ENCODE measurements at regions not wholly inside any gene's neighbourhood (a gene's known extent, or its start where the extent isn't known, plus 50 kb on each side); places are given as distances from the start of the nearest gene placed in this dataset.

- H3K4me1 ChIP-seq (ENCODE audit: control insufficient read depth in 2 of 2, insufficient read depth in 2 of 2, low read length in 2 of 2), result no peaks in the 10 kb centered on the region
- ChIA-PET CTCF (no interaction called here), POLR2A (no interaction called here)
- TF ChIP-seq EZH2 (IDR thresholded peaks at IDR 0.05; ENCODE audit: borderline replicate concordance, insufficient read depth, low read depth, low read length, poor library complexity, severe bottlenecking) (no peak), CTCF (IDR thresholded peaks at IDR 0.05) (no peak)
- no peaks in the 10 kb centered on the region for H3K4me1 Mint-ChIP-seq
- H3K4me3 Mint-ChIP-seq, result no peak overlapping the region
- peaks cover 2% of the 10 kb centered on the region for H3K9me3 Mint-ChIP-seq (ENCODE audit: insufficient read depth)
- H3K27ac ChIP-seq (ENCODE audit: low read length in 2 of 2), result no peak overlapping the region
- H3K9me3 ChIP-seq (ENCODE audit: control extremely low read depth in 1 of 3, control insufficient read depth in 2 of 3, insufficient read depth in 1 of 3, low read length in 2 of 3), result no peaks in the 10 kb centered on the region
- no peaks in the 10 kb centered on the region for H3K79me2 ChIP-seq (ENCODE audit: control insufficient read depth, insufficient read depth, low read length)
- H4K20me1 ChIP-seq (ENCODE audit: control insufficient read depth, insufficient read depth, low read length, poor library complexity, severe bottlenecking), result no peaks in the 10 kb centered on the region
- H3K4me3 ChIP-seq (ENCODE audit: control extremely low read depth in 1 of 5, extremely low read depth in 1 of 5, insufficient read depth in 1 of 5, low read depth in 2 of 5, low read length in 4 of 5), result no peak overlapping the region
- no peak overlapping the region for H3K4me2 ChIP-seq (replicated peaks; ENCODE audit: low read depth, low read length, poor library complexity, severe bottlenecking)
- intact Hi-C loops (cut with micrococcal nuclease), result no loop called here
- no peaks in the 10 kb centered on the region for H3K27me3 ChIP-seq (replicated peaks in 1 of 4; ENCODE audit: control extremely low read depth in 1 of 4, control insufficient read depth in 3 of 4, insufficient read depth in 4 of 4, low read length in 3 of 4)
- H3K27me3 Mint-ChIP-seq, result no peaks in the 10 kb centered on the region
- no peak for DNase-seq
- no peak overlapping the region for H2AFZ ChIP-seq (ENCODE audit: insufficient read depth, low read depth, low read length, poor library complexity, severe bottlenecking)
- H3K27ac Mint-ChIP-seq, result no peak overlapping the region
- no peak for ATAC-seq (ENCODE audit: low read depth)
- WGBS (ENCODE audit: insufficient coverage), result no CpG with 5 or more reads among the region's 1 CpG
- no peak overlapping the region for H3K9ac ChIP-seq (ENCODE audit: low read length)
- no peaks in the 10 kb centered on the region for H3K36me3 ChIP-seq (replicated peaks in 1 of 2; ENCODE audit: control extremely low read depth in 1 of 2, control insufficient read depth in 1 of 2, extremely low read depth in 1 of 2, insufficient read depth in 2 of 2, low read length in 1 of 2)
Measured at GRCh38 chr4:149245333-149245732, 570.3 kb downstream of the IQCM start.

- TF ChIP-seq EZH2 (IDR thresholded peaks at IDR 0.05; ENCODE audit: borderline replicate concordance, insufficient read depth, low read depth, low read length, poor library complexity, severe bottlenecking), result no peak
- TF ChIP-seq CTCF (IDR thresholded peaks at IDR 0.05), result no peak
- no peaks in the 10 kb centered on the region for H3K4me1 Mint-ChIP-seq
- Histone ChIP-seq H3K4me3 (ENCODE audit: control extremely low read depth in 1 of 5, extremely low read depth in 1 of 5, insufficient read depth in 1 of 5, low read depth in 2 of 5, low read length in 4 of 5) (no peak overlapping the region), H3K27me3 (replicated peaks in 1 of 4; ENCODE audit: control extremely low read depth in 1 of 4, control insufficient read depth in 3 of 4, insufficient read depth in 4 of 4, low read length in 3 of 4) (no peaks in the 10 kb centered on the region), H3K27ac (ENCODE audit: low read length in 2 of 2) (no peak overlapping the region), H2AFZ (ENCODE audit: insufficient read depth, low read depth, low read length, poor library complexity, severe bottlenecking) (no peak overlapping the region), H4K20me1 (ENCODE audit: control insufficient read depth, insufficient read depth, low read length, poor library complexity, severe bottlenecking) (no peaks in the 10 kb centered on the region), H3K79me2 (ENCODE audit: control insufficient read depth, insufficient read depth, low read length) (no peaks in the 10 kb centered on the region), H3K9ac (ENCODE audit: low read length) (no peak overlapping the region), H3K4me2 (replicated peaks; ENCODE audit: low read depth, low read length, poor library complexity, severe bottlenecking) (no peak overlapping the region), H3K36me3 (replicated peaks in 1 of 2; ENCODE audit: control extremely low read depth in 1 of 2, control insufficient read depth in 1 of 2, extremely low read depth in 1 of 2, insufficient read depth in 2 of 2, low read length in 1 of 2) (no peaks in the 10 kb centered on the region), H3K4me1 (ENCODE audit: control insufficient read depth in 2 of 2, insufficient read depth in 2 of 2, low read length in 2 of 2) (no peaks in the 10 kb centered on the region), H3K9me3 (ENCODE audit: control extremely low read depth in 1 of 3, control insufficient read depth in 2 of 3, insufficient read depth in 1 of 3, low read length in 2 of 3) (no peaks in the 10 kb centered on the region)
- intact Hi-C loops (cut with micrococcal nuclease), result no loop called here
- peaks cover 4% of the 10 kb centered on the region for H3K9me3 Mint-ChIP-seq (ENCODE audit: insufficient read depth)
- CTCF ChIA-PET, result no interaction called here
- no peak overlapping the region for H3K4me3 Mint-ChIP-seq
- WGBS (ENCODE audit: insufficient coverage), result 100% methylated on average over 1 of the region's 3 CpGs
- no peaks in the 10 kb centered on the region for H3K27me3 Mint-ChIP-seq
- no peak overlapping the region for H3K27ac Mint-ChIP-seq
- DNase-seq, result no peak
- ATAC-seq (ENCODE audit: low read depth), result no peak
- POLR2A ChIA-PET, result no interaction called here
Measured at GRCh38 chr4:149238097-149238496, 577.5 kb downstream of the IQCM start.

Measured in B cell (primary cell).